ENCODE measurements at regions not wholly inside any gene's neighbourhood (a gene's known extent, or its start where the extent isn't known, plus 50 kb on each side); places are given as distances from the start of the nearest gene placed in this dataset.
"Not testable (repeated sequence)": the region's sequence is repeated elsewhere in the genome, so short reads cannot be mapped to it uniquely, and the experiment has no call there.

GRCh38 chr10:83543691-83544462 is 595.4 kb upstream of the GHITM start:
- no peak for TF ChIP-seq CTCF (IDR thresholded peaks at IDR 0.05)
- H3K27me3 ChIP-seq (ENCODE audit: control insufficient read depth, insufficient read depth, low read length) = no peaks in the 10 kb centered on the region
- no peaks in the 10 kb centered on the region for H3K79me2 ChIP-seq
- no peak overlapping the region for H3K4me3 ChIP-seq (ENCODE audit: low read depth, low read length)
- H3K27ac ChIP-seq = no peak overlapping the region
- H3K9ac ChIP-seq = no peak overlapping the region
- no peaks in the 10 kb centered on the region for H3K4me1 ChIP-seq
- no peak overlapping the region for H2AFZ ChIP-seq
- no peaks in the 10 kb centered on the region for H3K36me3 ChIP-seq (ENCODE audit: control insufficient read depth, insufficient read depth, low read length)
- H3K4me2 ChIP-seq (ENCODE audit: low read length) = no peak overlapping the region
- H3K9me3 ChIP-seq (ENCODE audit: control insufficient read depth, low read length) = no peaks in the 10 kb centered on the region

DNA sequence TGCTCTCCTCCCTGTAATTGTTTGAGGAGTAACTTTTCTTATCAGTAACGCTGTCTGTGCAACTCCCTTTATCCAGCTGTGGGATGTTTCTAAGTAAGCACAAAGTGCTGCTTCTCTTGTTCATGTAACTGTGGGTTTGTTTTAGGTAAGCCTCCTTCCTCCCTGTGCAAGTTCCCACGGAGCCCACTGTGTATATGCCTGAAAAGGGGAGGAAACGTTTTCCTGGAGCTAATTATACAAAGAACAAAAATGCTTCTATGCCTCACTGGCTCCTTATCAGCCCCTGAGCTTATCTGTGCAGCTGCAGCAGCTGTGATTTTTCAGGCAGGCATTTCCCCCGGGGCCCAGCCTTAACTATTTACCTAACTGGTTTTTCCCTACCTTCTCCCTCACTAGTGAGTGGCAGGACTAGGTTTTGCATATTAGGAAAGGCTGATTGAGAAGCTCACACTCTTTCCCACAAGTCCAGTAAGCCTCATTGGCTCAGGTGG is 593.4 kb upstream of the GHITM start:
- Histone ChIP-seq H3K27me3 (ENCODE audit: control insufficient read depth, insufficient read depth, low read length) (no peaks in the 10 kb centered on the region), H3K4me1 (no peaks in the 10 kb centered on the region), H3K9ac (no peak overlapping the region), H3K27ac (no peak overlapping the region), H3K4me2 (ENCODE audit: low read length) (no peak overlapping the region), H2AFZ (peak overlapping the region; percentile 39), H3K4me3 (ENCODE audit: low read depth, low read length) (no peak overlapping the region), H3K36me3 (ENCODE audit: control insufficient read depth, insufficient read depth, low read length) (no peaks in the 10 kb centered on the region), H3K9me3 (ENCODE audit: control insufficient read depth, low read length) (no peaks in the 10 kb centered on the region), H3K79me2 (no peaks in the 10 kb centered on the region)
- TF ChIP-seq CTCF (IDR thresholded peaks at IDR 0.05) = no peak

- not testable (repeated sequence) for H2AFZ ChIP-seq; H3K27me3 ChIP-seq (ENCODE audit: control insufficient read depth, insufficient read depth, low read length); H3K4me2 ChIP-seq (ENCODE audit: low read length); H3K4me1 ChIP-seq; H3K79me2 ChIP-seq; H3K36me3 ChIP-seq (ENCODE audit: control insufficient read depth, insufficient read depth, low read length); H3K9ac ChIP-seq; H3K27ac ChIP-seq; H3K4me3 ChIP-seq (ENCODE audit: low read depth, low read length); H3K9me3 ChIP-seq (ENCODE audit: control insufficient read depth, low read length)
Observed at GRCh38 chr10:83551190-83551589, 588.1 kb upstream of the GHITM start.

DNA sequence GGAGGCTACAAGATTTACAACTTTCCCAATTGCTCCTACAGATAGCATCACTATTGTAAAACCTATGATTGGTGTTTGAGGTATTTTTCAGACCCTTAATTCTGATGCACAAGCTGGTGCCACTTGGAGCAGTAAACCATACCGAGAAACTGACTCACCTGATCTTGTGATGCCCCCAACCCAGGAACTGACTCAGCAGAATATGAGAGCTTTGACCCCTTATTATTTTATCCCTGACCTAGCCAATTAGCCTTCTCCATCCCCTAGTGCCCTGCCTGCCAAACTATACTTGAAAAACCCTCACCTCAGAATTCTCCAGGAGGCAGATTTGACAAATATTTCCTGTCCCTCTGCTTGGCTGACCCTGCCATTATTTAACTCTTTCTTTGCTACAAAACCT is 585.9 kb upstream of the GHITM start:
- no peak for TF ChIP-seq CTCF (IDR thresholded peaks at IDR 0.05)
- H2AFZ ChIP-seq = no peak overlapping the region
- H3K4me3 ChIP-seq (ENCODE audit: low read depth, low read length) = no peak overlapping the region

GRCh38 chr10:83555264-83555663 is 584.0 kb upstream of the GHITM start:
- Histone ChIP-seq H3K9me3 (ENCODE audit: control insufficient read depth, low read length) (no peaks in the 10 kb centered on the region), H3K9ac (no peak overlapping the region), H3K4me1 (no peaks in the 10 kb centered on the region), H3K4me3 (ENCODE audit: low read depth, low read length) (no peak overlapping the region), H3K36me3 (ENCODE audit: control insufficient read depth, insufficient read depth, low read length) (no peaks in the 10 kb centered on the region), H3K4me2 (ENCODE audit: low read length) (no peak overlapping the region), H3K79me2 (no peaks in the 10 kb centered on the region), H2AFZ (no peak overlapping the region), H3K27ac (no peak overlapping the region), H3K27me3 (ENCODE audit: control insufficient read depth, insufficient read depth, low read length) (no peaks in the 10 kb centered on the region)
- TF ChIP-seq CTCF (IDR thresholded peaks at IDR 0.05) = no peak

More for the DNA sequence above, 585.9 kb upstream of the GHITM start:
- no peaks in the 10 kb centered on the region for H3K79me2 ChIP-seq
- no peak overlapping the region for H3K4me2 ChIP-seq (ENCODE audit: low read length)
- H3K36me3 ChIP-seq (ENCODE audit: control insufficient read depth, insufficient read depth, low read length) = no peaks in the 10 kb centered on the region
- no peaks in the 10 kb centered on the region for H3K4me1 ChIP-seq
- H3K9ac ChIP-seq = no peak overlapping the region
- H3K27ac ChIP-seq = no peak overlapping the region
- H3K9me3 ChIP-seq (ENCODE audit: control insufficient read depth, low read length) = no peaks in the 10 kb centered on the region
- no peaks in the 10 kb centered on the region for H3K27me3 ChIP-seq (ENCODE audit: control insufficient read depth, insufficient read depth, low read length)

Measured in parathyroid adenoma (tissue), 2 donors.